Upper lobe of left lung (tissue), 4 donors: ENCODE measurements at regions not wholly inside any gene's neighbourhood (a gene's known extent, or its start where the extent isn't known, plus 50 kb on each side); places are given as distances from the start of the nearest gene placed in this dataset.

Experiments
- CTCF ChIP-seq, 6 experiments: fragments of 450-650 bp in 4 of 6; fragments of 200-600 bp in 2 of 6; sonication (generic) in 2 of 6; IDR thresholded peaks; one replicate each; pipeline ENCODE4 v1.5.1; 2016 to 2019; ENCODE audit warnings: antibody characterized with exemption in 6 of 6
- EP300 ChIP-seq, 4 donors: sonication (generic); formaldehyde crosslinking; IDR thresholded peaks; one replicate each; pipeline ENCODE4 v1.5.1; 2017; ENCODE audit warnings: antibody characterized with exemption in 4 of 4, control low read depth in 2 of 4
- POLR2A ChIP-seq, 4 donors: fragments of 450-650 bp; IDR thresholded peaks; one replicate each; pipeline ENCODE4 v1.5.1; 2016 to 2017; ENCODE audit warnings: antibody characterized with exemption in 4 of 4, mild to moderate bottlenecking in 2 of 4
- POLR2AphosphoS5 ChIP-seq, 2 donors: sonication (generic); formaldehyde crosslinking; IDR thresholded peaks; one replicate each; pipeline ENCODE4 v1.5.1; 2017; ENCODE audit warnings: antibody characterized with exemption in 2 of 2

GRCh38 chr10:32179836-32180235, 123.6 kb upstream of the KIF5B start:
- TF ChIP-seq CTCF (IDR thresholded peaks at IDR 0.05) = no peak
- TF ChIP-seq POLR2A (IDR thresholded peaks at IDR 0.05) = no peak
- no peak for TF ChIP-seq EP300 (IDR thresholded peaks at IDR 0.05)
- no peak for TF ChIP-seq POLR2AphosphoS5 (IDR thresholded peaks at IDR 0.05)
